ENCODE measurements at regions not wholly inside any gene's neighbourhood (a gene's known extent, or its start where the extent isn't known, plus 50 kb on each side); places are given as distances from the start of the nearest gene placed in this dataset.

GRCh38 chr5:169367861-169368260 is 66.9 kb upstream of the SLIT3 start (continued):
- TF ChIP-seq ZNF407 (IDR thresholded peaks at IDR 0.05; ENCODE audit: low read depth) (no peak), ZBTB26 (CRISPR knock-in tag; IDR thresholded peaks at IDR 0.05) (no peak), TCFL5 (CRISPR knock-in tag; conservative IDR thresholded peaks at IDR 0.05) (no peak), EP400 (IDR thresholded peaks at IDR 0.05) (no peak), ZNF408 (CRISPR knock-in tag; IDR thresholded peaks at IDR 0.05; ENCODE audit: low read depth) (no peak), ZNF41 (CRISPR knock-in tag; conservative IDR thresholded peaks at IDR 0.05) (no peak), MAX (CRISPR knock-in tag; IDR thresholded peaks at IDR 0.05) (no peak)
- TF ChIP-seq, protein P1, sequence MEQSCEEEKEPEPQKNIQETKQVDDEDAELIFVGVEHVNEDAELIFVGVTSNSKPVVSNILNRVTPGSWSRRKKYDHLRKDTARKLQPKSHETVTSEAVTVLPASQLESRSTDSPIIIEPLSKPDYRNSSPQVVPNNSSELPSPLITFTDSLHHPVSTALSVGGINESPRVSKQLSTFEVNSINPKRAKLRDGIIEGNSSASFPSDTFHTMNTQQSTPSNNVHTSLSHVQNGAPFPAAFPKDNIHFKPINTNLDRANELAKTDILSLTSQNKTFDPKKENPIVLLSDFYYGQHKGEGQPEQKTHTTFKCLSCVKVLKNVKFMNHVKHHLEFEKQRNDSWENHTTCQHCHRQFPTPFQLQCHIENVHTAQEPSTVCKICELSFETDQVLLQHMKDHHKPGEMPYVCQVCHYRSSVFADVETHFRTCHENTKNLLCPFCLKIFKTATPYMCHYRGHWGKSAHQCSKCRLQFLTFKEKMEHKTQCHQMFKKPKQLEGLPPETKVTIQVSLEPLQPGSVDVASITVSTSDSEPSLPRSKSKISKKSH (CRISPR knock-in tag; IDR thresholded peaks at IDR 0.05): no peak

Data from K562 (cell line).